GM19463 (cell line): ENCODE measurements at regions not wholly inside any gene's neighbourhood (a gene's known extent, or its start where the extent isn't known, plus 50 kb on each side); places are given as distances from the start of the nearest gene placed in this dataset.

Source experiments
- ATAC-seq: cut with Tn5 transposase; IDR thresholded peaks from one replicate; pipeline ENCODE4 v1.9.1; 2021; ENCODE audit warnings: mild to moderate bottlenecking, moderate library complexity; ENCODE audit not compliant: unreplicated experiment

GRCh38 chr6:23199541-23199940 is 630.2 kb downstream of the HDGFL1 start:
- ATAC-seq = no peak

- ATAC-seq = no peak
These were observed 631.6 kb downstream of the HDGFL1 start for GRCh38 chr6:23200946-23201345.

- ATAC-seq = no peak
These were observed 632.8 kb downstream of the HDGFL1 start for GRCh38 chr6:23202207-23202606.

GRCh38 chr6:23212398-23212797 is 643.0 kb downstream of the HDGFL1 start:
- ATAC-seq = no peak

GRCh38 chr6:23213193-23213592 is 643.8 kb downstream of the HDGFL1 start:
- ATAC-seq = no peak

- ATAC-seq = no peak
These were observed 644.3 kb downstream of the HDGFL1 start for GRCh38 chr6:23213651-23214050.

- no peak for ATAC-seq
These were observed 649.4 kb downstream of the HDGFL1 start for GRCh38 chr6:23218751-23219150.

GRCh38 chr6:23222724-23223123 is 653.4 kb downstream of the HDGFL1 start:
- ATAC-seq = no peak

- no peak for ATAC-seq
These were observed 655.2 kb downstream of the HDGFL1 start for GRCh38 chr6:23224540-23224939.

- ATAC-seq = no peak
These were observed 659.2 kb downstream of the HDGFL1 start for GRCh38 chr6:23228439-23229024.

GRCh38 chr6:23243854-23244253 is 674.5 kb downstream of the HDGFL1 start:
- ATAC-seq = no peak

GRCh38 chr6:23244300-23244699 is 674.9 kb downstream of the HDGFL1 start:
- no peak for ATAC-seq

- no peak for ATAC-seq
These were observed 676.2 kb downstream of the HDGFL1 start for GRCh38 chr6:23245572-23245971.

GRCh38 chr6:23246896-23247295 is 677.5 kb downstream of the HDGFL1 start:
- no peak for ATAC-seq

- ATAC-seq = no peak
These were observed 681.2 kb downstream of the HDGFL1 start for GRCh38 chr6:23250556-23250955.

GRCh38 chr6:23262864-23263263 is 693.5 kb downstream of the HDGFL1 start:
- ATAC-seq = no peak

- ATAC-seq = no peak
These were observed 695.9 kb downstream of the HDGFL1 start for GRCh38 chr6:23265270-23265669.

GRCh38 chr6:23266536-23266935 is 697.2 kb downstream of the HDGFL1 start:
- ATAC-seq = no peak

- ATAC-seq = no peak
These were observed 698.3 kb downstream of the HDGFL1 start for GRCh38 chr6:23267651-23268050.

GRCh38 chr6:23268348-23268747 is 699.0 kb downstream of the HDGFL1 start:
- no peak for ATAC-seq

- ATAC-seq = no peak
These were observed 700.1 kb downstream of the HDGFL1 start for GRCh38 chr6:23269436-23269835.

- ATAC-seq = no peak
These were observed 703.2 kb downstream of the HDGFL1 start for GRCh38 chr6:23272536-23272935.

- ATAC-seq = no peak
These were observed 708.3 kb downstream of the HDGFL1 start for GRCh38 chr6:23277521-23278179.
